ENCODE measurements at regions not wholly inside any gene's neighbourhood (a gene's known extent, or its start where the extent isn't known, plus 50 kb on each side); places are given as distances from the start of the nearest gene placed in this dataset.

- TF ChIP-seq EP300 (IDR thresholded peaks at IDR 0.05; ENCODE audit: low read depth) (no peak), CTCF (IDR thresholded peaks at IDR 0.05) (no peak), POLR2AphosphoS5 (IDR thresholded peaks at IDR 0.05) (no peak), POLR2A (IDR thresholded peaks at IDR 0.05) (no peak)
Observed at GRCh38 chr1:5399771-5400170, 592.5 kb downstream of the NPHP4 start.
